Prostate gland (tissue), 2 donors: ENCODE measurements at regions not wholly inside any gene's neighbourhood (a gene's known extent, or its start where the extent isn't known, plus 50 kb on each side); places are given as distances from the start of the nearest gene placed in this dataset.

ENCODE experiments used
- CTCF ChIP-seq, 4 experiments: fragments of 200-600 bp in 2 of 4; fragments of 450-650 bp in 2 of 4; sonication (generic) in 2 of 4; IDR thresholded peaks; 1 replicate in 3 of 4; 2 replicates in 1 of 4; pipeline ENCODE4 v1.5.1; 2016 to 2019; ENCODE audit warnings: antibody characterized with exemption in 4 of 4, mild to moderate bottlenecking in 2 of 4, moderate library complexity in 2 of 4
- POLR2AphosphoS5 ChIP-seq: sonication (generic); formaldehyde crosslinking; IDR thresholded peaks from one replicate; pipeline ENCODE4 v1.6.1; 2017; ENCODE audit warnings: antibody characterized with exemption

- TF ChIP-seq CTCF (IDR thresholded peaks at IDR 0.05) = no peak
- no peak for TF ChIP-seq POLR2AphosphoS5
These were observed 253.1 kb upstream of the RPS6KA3 start for GRCh38 chrX:20519826-20520225.
